CD14-positive monocyte (primary cell): ENCODE measurements at regions not wholly inside any gene's neighbourhood (a gene's known extent, or its start where the extent isn't known, plus 50 kb on each side); places are given as distances from the start of the nearest gene placed in this dataset.

Experiments
- DNase-seq, 3 donors: peaks; one replicate each; pipeline ENCODE4 v3.0.0-alpha.2; 2011 to 2022
- H2AFZ ChIP-seq: 2 replicates; pipeline ENCODE4 v1.6.0; 2012; ENCODE audit warnings: mild to moderate bottlenecking, low read depth, low read length, inconsistent platforms; ENCODE audit not compliant: insufficient read depth, poor library complexity, severe bottlenecking
- H3K27ac ChIP-seq, 2 donors: 1 replicate in 1 of 2; 2 replicates in 1 of 2; pipeline ENCODE4 v1.5.1; 2012 to 2013; ENCODE audit warnings: low read length in 2 of 2, control low read depth in 1 of 2, inconsistent platforms in 1 of 2, low read depth in 1 of 2, mild to moderate bottlenecking in 1 of 2
- H3K27me3 ChIP-seq, 2 donors: one replicate each; pipeline versions ENCODE4 v1.6.0 to v1.6.1; 2011 to 2013; ENCODE audit warnings: low read length in 2 of 2; ENCODE audit not compliant: control insufficient read depth in 2 of 2, insufficient read depth in 2 of 2
- H3K36me3 ChIP-seq, 2 donors: replicated peaks in 1 of 2; 1 replicate in 1 of 2; 2 replicates in 1 of 2; pipeline versions ENCODE4 v1.5.1 to v1.6.1; 2012 to 2013; ENCODE audit warnings: low read length in 2 of 2, control low read depth in 1 of 2, inconsistent platforms in 1 of 2, mild to moderate bottlenecking in 1 of 2; ENCODE audit not compliant: insufficient read depth in 2 of 2, control insufficient read depth in 1 of 2
- H3K4me1 ChIP-seq, 2 donors: 1 replicate in 1 of 2; 2 replicates in 1 of 2; pipeline versions ENCODE4 v1.5.1 to v1.6.1; 2012 to 2013; ENCODE audit warnings: low read length in 2 of 2, control low read depth in 1 of 2, inconsistent platforms in 1 of 2, mild to moderate bottlenecking in 1 of 2, moderate library complexity in 1 of 2; ENCODE audit not compliant: insufficient read depth in 2 of 2, control insufficient read depth in 1 of 2
- H3K4me2 ChIP-seq: replicated peaks from 2 replicates; pipeline ENCODE3; 2012; ENCODE audit warnings: low read length, moderate library complexity, mild to moderate bottlenecking; ENCODE audit not compliant: poor library complexity, severe bottlenecking; ENCODE audit errors: extremely low read depth
- H3K4me3 ChIP-seq, 3 experiments: fragments of 200-600 bp in 1 of 3; sonication (generic) in 1 of 3; replicated peaks in 1 of 3; 1 replicate in 2 of 3; 2 replicates in 1 of 3; pipeline ENCODE4 v1.5.1; 2011 to 2013; ENCODE audit warnings: low read length in 3 of 3, mild to moderate bottlenecking in 3 of 3, control low read depth in 2 of 3, low read depth in 2 of 3, inconsistent platforms in 1 of 3, moderate library complexity in 1 of 3
- H3K79me2 ChIP-seq: 2 replicates; pipeline ENCODE4 v1.6.0; 2012; ENCODE audit warnings: mild to moderate bottlenecking, control low read depth, inconsistent platforms, low read length, moderate library complexity; ENCODE audit not compliant: insufficient read depth
- H3K9ac ChIP-seq: 2 replicates; pipeline ENCODE4 v1.6.0; 2017; ENCODE audit warnings: low read length, mild to moderate bottlenecking; ENCODE audit not compliant: insufficient read depth, poor library complexity, severe bottlenecking
- H3K9me3 ChIP-seq, 2 donors: replicated peaks in 1 of 2; 1 replicate in 1 of 2; 2 replicates in 1 of 2; pipeline versions ENCODE4 v1.5.1 to v1.6.1; 2012 to 2013; ENCODE audit warnings: low read length in 2 of 2, control low read depth in 1 of 2; ENCODE audit not compliant: control insufficient read depth in 1 of 2, insufficient read depth in 1 of 2
- H4K20me1 ChIP-seq: 2 replicates; pipeline ENCODE4 v1.6.0; 2012; ENCODE audit warnings: mild to moderate bottlenecking, low read length, control low read depth, moderate library complexity; ENCODE audit not compliant: insufficient read depth
- H3K27ac Mint-ChIP-seq, 7 donors: one replicate each; pipeline ENCODE4 v1.8.0; 2020; ENCODE audit warnings: mild to moderate bottlenecking in 7 of 7, mixed read lengths in 7 of 7, moderate library complexity in 6 of 7, inconsistent platforms in 2 of 7
- H3K27me3 Mint-ChIP-seq, 3 donors: one replicate each; pipeline ENCODE4 v1.8.0; 2021 to 2022; ENCODE audit warnings: low read depth in 3 of 3, mild to moderate bottlenecking in 3 of 3, mixed read lengths in 3 of 3, moderate library complexity in 3 of 3, inconsistent platforms in 1 of 3
- H3K36me3 Mint-ChIP-seq, 2 donors: one replicate each; pipeline ENCODE4 v1.8.0; 2020; ENCODE audit warnings: mixed read lengths in 2 of 2, inconsistent platforms in 1 of 2, mild to moderate bottlenecking in 1 of 2
- H3K4me1 Mint-ChIP-seq: one replicate; pipeline ENCODE4 v1.8.0; 2020; ENCODE audit warnings: mild to moderate bottlenecking, mixed read lengths
- H3K4me3 Mint-ChIP-seq, 2 donors: one replicate each; pipeline ENCODE4 v1.8.0; 2020; ENCODE audit warnings: mild to moderate bottlenecking in 2 of 2, mixed read lengths in 2 of 2, moderate library complexity in 1 of 2
- H3K9me3 Mint-ChIP-seq, 7 donors: one replicate each; pipeline ENCODE4 v1.8.0; 2020 to 2022; ENCODE audit warnings: mixed read lengths in 7 of 7, mild to moderate bottlenecking in 6 of 7, moderate library complexity in 6 of 7, inconsistent platforms in 2 of 7
- WGBS: methylation state at CpG from one replicate; pipeline ENCODE4 v1.1.5; 2013; ENCODE audit warnings: missing lambda C conversion rate; ENCODE audit not compliant: insufficient coverage; 5-methylcytosine and 5-hydroxymethylcytosine counted together
- intact Hi-C, 2 donors: fragments of 100-400 bp; cut with micrococcal nuclease; formaldehyde crosslinking; loops; one replicate each; pipeline versions ENCODE4 v1.15.0 to v1.15.1; 2023
- TF ChIP-seq, protein P1 (sequence below): fragments of 200-600 bp; IDR thresholded peaks from one replicate; pipeline ENCODE4 v1.8.0; 2022; ENCODE audit warnings: antibody characterized with exemption, mild to moderate bottlenecking

DNA sequence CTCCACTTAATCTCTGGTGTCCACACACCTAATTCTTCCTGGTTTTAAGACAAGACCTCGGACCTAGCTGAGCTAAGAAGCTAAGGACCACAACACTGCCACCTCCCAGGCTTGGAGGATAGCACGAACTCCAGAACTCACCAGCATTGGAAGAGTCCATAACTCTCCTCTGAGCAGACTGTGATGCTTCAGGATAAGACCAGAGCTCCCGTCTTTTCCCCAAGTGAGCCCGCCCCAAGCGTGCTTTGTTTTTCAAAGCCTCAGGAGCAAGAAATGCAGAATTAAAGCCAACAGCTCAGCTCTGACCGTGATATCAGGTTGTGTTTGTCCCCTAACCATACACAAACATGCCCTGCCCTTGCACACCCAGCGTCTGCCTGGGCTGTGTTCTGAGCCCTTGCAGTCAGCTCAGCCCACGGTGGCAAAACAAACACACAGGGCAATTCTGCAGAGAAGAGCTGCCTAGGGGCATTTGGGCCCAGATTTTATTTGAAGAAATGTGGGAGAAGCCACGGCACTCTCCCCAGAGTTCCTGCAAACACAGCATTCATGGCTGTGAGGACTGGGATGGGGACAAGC, 145.4 kb downstream of the WDR11 start:
- Histone ChIP-seq H3K4me1 (no peaks in the 10 kb centered on the region), H3K4me2 (no peak overlapping the region), H3K27me3 (peaks cover 0 to 2% of the 10 kb centered on the region in 2 donors), H4K20me1 (no peaks in the 10 kb centered on the region), H3K4me3 (no peak overlapping the region), H2AFZ (no peak overlapping the region), H3K9ac (no peak overlapping the region), H3K36me3 (no peaks in the 10 kb centered on the region), H3K27ac (no peak overlapping the region), H3K79me2 (no peaks in the 10 kb centered on the region), H3K9me3 (peaks cover 12 to 18% of the 10 kb centered on the region in 2 donors)
- intact Hi-C loops: no loop called here
- 85% methylated on average over 7 of the region's 9 CpGs for WGBS
- Mint-ChIP-seq H3K4me1 (no peaks in the 10 kb centered on the region), H3K27ac (no peak overlapping the region), H3K4me3 (peak overlapping the region in 1 of 2 donors; percentile 40), H3K27me3 (peaks cover 4 to 31% (median 5%) of the 10 kb centered on the region in 3 donors), H3K9me3 (peaks cover 8 to 35% (median 17%) of the 10 kb centered on the region in 7 donors), H3K36me3 (no peaks in the 10 kb centered on the region)
- TF ChIP-seq, protein P1, sequence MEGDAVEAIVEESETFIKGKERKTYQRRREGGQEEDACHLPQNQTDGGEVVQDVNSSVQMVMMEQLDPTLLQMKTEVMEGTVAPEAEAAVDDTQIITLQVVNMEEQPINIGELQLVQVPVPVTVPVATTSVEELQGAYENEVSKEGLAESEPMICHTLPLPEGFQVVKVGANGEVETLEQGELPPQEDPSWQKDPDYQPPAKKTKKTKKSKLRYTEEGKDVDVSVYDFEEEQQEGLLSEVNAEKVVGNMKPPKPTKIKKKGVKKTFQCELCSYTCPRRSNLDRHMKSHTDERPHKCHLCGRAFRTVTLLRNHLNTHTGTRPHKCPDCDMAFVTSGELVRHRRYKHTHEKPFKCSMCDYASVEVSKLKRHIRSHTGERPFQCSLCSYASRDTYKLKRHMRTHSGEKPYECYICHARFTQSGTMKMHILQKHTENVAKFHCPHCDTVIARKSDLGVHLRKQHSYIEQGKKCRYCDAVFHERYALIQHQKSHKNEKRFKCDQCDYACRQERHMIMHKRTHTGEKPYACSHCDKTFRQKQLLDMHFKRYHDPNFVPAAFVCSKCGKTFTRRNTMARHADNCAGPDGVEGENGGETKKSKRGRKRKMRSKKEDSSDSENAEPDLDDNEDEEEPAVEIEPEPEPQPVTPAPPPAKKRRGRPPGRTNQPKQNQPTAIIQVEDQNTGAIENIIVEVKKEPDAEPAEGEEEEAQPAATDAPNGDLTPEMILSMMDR: no peak
- no peak for DNase-seq

- Mint-ChIP-seq H3K4me3 (no peak overlapping the region), H3K27ac (no peak overlapping the region), H3K36me3 (no peaks in the 10 kb centered on the region), H3K4me1 (no peaks in the 10 kb centered on the region), H3K27me3 (peaks cover 4 to 31% (median 5%) of the 10 kb centered on the region in 3 donors), H3K9me3 (peaks cover 5 to 30% (median 15%) of the 10 kb centered on the region in 7 donors)
- intact Hi-C loops: no loop called here
- TF ChIP-seq, protein P1: no peak
- peaks cover 7 to 13% of the 10 kb centered on the region in 2 donors for H3K9me3 ChIP-seq
- H3K9ac ChIP-seq: no peak overlapping the region
- no CpG with 5 or more reads among the region's 1 CpG for WGBS
- no peaks in the 10 kb centered on the region for H3K36me3 ChIP-seq
- H2AFZ ChIP-seq: no peak overlapping the region
- H3K4me3 ChIP-seq: no peak overlapping the region
- H3K27me3 ChIP-seq: peaks cover 0 to 2% of the 10 kb centered on the region in 2 donors
- no peaks in the 10 kb centered on the region for H4K20me1 ChIP-seq
- DNase-seq: no peak
- no peak overlapping the region for H3K4me2 ChIP-seq
- no peaks in the 10 kb centered on the region for H3K4me1 ChIP-seq
- H3K27ac ChIP-seq: no peak overlapping the region
- H3K79me2 ChIP-seq: no peaks in the 10 kb centered on the region
Measured at GRCh38 chr10:120997313-120997712, 146.2 kb downstream of the WDR11 start.
